Left lung (tissue), 4 donors: ENCODE measurements at regions not wholly inside any gene's neighbourhood (a gene's known extent, or its start where the extent isn't known, plus 50 kb on each side); places are given as distances from the start of the nearest gene placed in this dataset.

Experiments used
- ATAC-seq: fragments of 200-7000 bp; cut with Tn5 transposase; one replicate; pipeline ENCODE4 v1.9.1; 2020; ENCODE audit warnings: moderate library complexity
- DNase-seq, 4 donors: peaks; one replicate each; pipeline ENCODE4 v3.0.0-alpha.2; 2013 to 2020
- H3K27ac ChIP-seq, 2 donors: fragments of 200-600 bp; sonication (generic) in 1 of 2; one replicate each; pipeline versions ENCODE4 v1.5.0 to v1.8.0; 2020 to 2021
- H3K27me3 ChIP-seq, 2 donors: fragments of 200-600 bp; sonication (generic) in 1 of 2; one replicate each; pipeline versions ENCODE4 v1.5.0 to v1.8.0; 2020 to 2021
- H3K36me3 ChIP-seq, 2 donors: fragments of 200-600 bp; sonication (generic) in 1 of 2; one replicate each; pipeline versions ENCODE4 v1.5.0 to v1.8.0; 2020 to 2021
- H3K4me1 ChIP-seq, 2 donors: fragments of 200-600 bp; one replicate each; pipeline ENCODE4 v1.8.0; 2021
- H3K4me3 ChIP-seq, 2 donors: fragments of 200-600 bp; sonication (generic) in 1 of 2; one replicate each; pipeline versions ENCODE4 v1.5.0 to v1.8.0; 2020 to 2021; ENCODE audit warnings: mild to moderate bottlenecking in 1 of 2
- H3K9me3 ChIP-seq, 2 donors: fragments of 200-600 bp; sonication (generic) in 1 of 2; one replicate each; pipeline versions ENCODE4 v1.5.0 to v1.8.0; 2020 to 2021
- intact Hi-C, 2 donors: fragments of 100-400 bp; cut with DNase I; formaldehyde crosslinking; loops; one replicate each; pipeline versions ENCODE4 v1.11.2 to v1.14.2; 2022
- TF ChIP-seq, protein P1 (sequence below), 2 donors: fragments of 200-600 bp; sonication (generic) in 1 of 2; IDR thresholded peaks; one replicate each; pipeline versions ENCODE4 v1.5.0 to v1.8.0; 2021; ENCODE audit warnings: antibody characterized with exemption in 2 of 2
- donor health status: DM: no; HTN: yes; CAD: no.
- donor health status: DM: no; HTN: no; CAD: no.

DNA sequence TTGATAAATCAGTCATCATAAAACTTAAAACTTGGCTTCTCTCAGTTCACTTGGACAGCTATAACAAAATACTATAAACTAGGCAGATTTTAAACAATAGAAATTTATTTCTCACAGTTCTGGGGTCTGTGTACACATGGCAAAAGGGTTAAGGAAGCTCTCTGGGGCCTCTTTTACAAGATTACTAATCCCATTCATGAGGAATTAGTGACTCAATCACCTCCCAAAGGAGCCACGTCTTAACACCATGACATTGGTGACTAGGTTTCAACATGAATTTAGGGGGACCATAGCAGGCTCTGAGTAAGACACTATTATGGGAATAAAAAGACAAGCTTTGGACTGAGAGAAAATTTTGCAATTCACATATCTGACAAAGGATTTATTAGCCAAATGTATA is 436.5 kb downstream of the PDZRN4 start:
- intact Hi-C loops: no loop called here
- no peak for ATAC-seq

More for the DNA sequence above, 436.5 kb downstream of the PDZRN4 start:
- Histone ChIP-seq H3K4me1 (no peaks in the 10 kb centered on the region), H3K9me3 (peaks cover 0 to 10% of the 10 kb centered on the region in 2 donors), H3K4me3 (no peak overlapping the region), H3K27me3 (no peaks in the 10 kb centered on the region), H3K27ac (no peak overlapping the region), H3K36me3 (no peaks in the 10 kb centered on the region)
- DNase-seq: no peak
- TF ChIP-seq, protein P1, sequence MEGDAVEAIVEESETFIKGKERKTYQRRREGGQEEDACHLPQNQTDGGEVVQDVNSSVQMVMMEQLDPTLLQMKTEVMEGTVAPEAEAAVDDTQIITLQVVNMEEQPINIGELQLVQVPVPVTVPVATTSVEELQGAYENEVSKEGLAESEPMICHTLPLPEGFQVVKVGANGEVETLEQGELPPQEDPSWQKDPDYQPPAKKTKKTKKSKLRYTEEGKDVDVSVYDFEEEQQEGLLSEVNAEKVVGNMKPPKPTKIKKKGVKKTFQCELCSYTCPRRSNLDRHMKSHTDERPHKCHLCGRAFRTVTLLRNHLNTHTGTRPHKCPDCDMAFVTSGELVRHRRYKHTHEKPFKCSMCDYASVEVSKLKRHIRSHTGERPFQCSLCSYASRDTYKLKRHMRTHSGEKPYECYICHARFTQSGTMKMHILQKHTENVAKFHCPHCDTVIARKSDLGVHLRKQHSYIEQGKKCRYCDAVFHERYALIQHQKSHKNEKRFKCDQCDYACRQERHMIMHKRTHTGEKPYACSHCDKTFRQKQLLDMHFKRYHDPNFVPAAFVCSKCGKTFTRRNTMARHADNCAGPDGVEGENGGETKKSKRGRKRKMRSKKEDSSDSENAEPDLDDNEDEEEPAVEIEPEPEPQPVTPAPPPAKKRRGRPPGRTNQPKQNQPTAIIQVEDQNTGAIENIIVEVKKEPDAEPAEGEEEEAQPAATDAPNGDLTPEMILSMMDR (IDR thresholded peaks at IDR 0.05): no peak
